Karpas-422 (cell line): ENCODE measurements at regions not wholly inside any gene's neighbourhood (a gene's known extent, or its start where the extent isn't known, plus 50 kb on each side); places are given as distances from the start of the nearest gene placed in this dataset.

ENCODE experiments used
- DNase-seq: peaks from one replicate; pipeline ENCODE4 v3.0.0-alpha.2; 2015
- H2AFZ ChIP-seq: fragments of 200-600 bp; sonication (generic); 2 replicates; pipeline ENCODE4 v1.6.1; 2014; ENCODE audit warnings: antibody characterized with exemption, low read length, mixed read lengths
- H3K27ac ChIP-seq: fragments of 200-600 bp; sonication (generic); 2 replicates; pipeline ENCODE4 v1.5.1; 2014; ENCODE audit warnings: mild to moderate bottlenecking, low read length, moderate library complexity
- H3K27me3 ChIP-seq: fragments of 200-600 bp; sonication (generic); 2 replicates; pipeline ENCODE4 v1.6.1; 2014; ENCODE audit warnings: low read length, mixed read lengths
- H3K36me3 ChIP-seq: fragments of 200-600 bp; sonication (generic); 2 replicates; pipeline ENCODE4 v1.6.1; 2014; ENCODE audit warnings: low read length, mixed read lengths; ENCODE audit not compliant: insufficient read depth
- H3K4me1 ChIP-seq: fragments of 200-600 bp; sonication (generic); 2 replicates; pipeline ENCODE4 v1.6.1; 2014; ENCODE audit warnings: mild to moderate bottlenecking, low read length, mixed read lengths
- H3K4me2 ChIP-seq: fragments of 200-600 bp; sonication (generic); 2 replicates; pipeline ENCODE4 v1.6.1; 2014; ENCODE audit warnings: low read length, low read depth, mild to moderate bottlenecking; ENCODE audit not compliant: poor library complexity, severe bottlenecking
- H3K4me3 ChIP-seq: fragments of 200-600 bp; sonication (generic); 2 replicates; pipeline ENCODE4 v1.5.1; 2014; ENCODE audit warnings: mild to moderate bottlenecking, antibody characterized with exemption, low read length, mixed read lengths
- H3K79me2 ChIP-seq: fragments of 200-600 bp; sonication (generic); 2 replicates; pipeline ENCODE4 v1.6.1; 2014; ENCODE audit warnings: mild to moderate bottlenecking, low read length, mixed read lengths
- H3K9ac ChIP-seq: fragments of 200-600 bp; sonication (generic); 2 replicates; pipeline ENCODE4 v1.6.0; 2014; ENCODE audit warnings: low read length
- H3K9me2 ChIP-seq: fragments of 200-600 bp; sonication (generic), shearing (Covaris generic); replicated peaks from 2 replicates; pipeline ENCODE4 v1.6.0; 2014; ENCODE audit warnings: mild to moderate bottlenecking, low read length, moderate library complexity; ENCODE audit not compliant: insufficient read depth
- H3K9me3 ChIP-seq: fragments of 300-700, 200-600 bp; sonication (generic); 2 replicates; pipeline ENCODE4 v1.6.1; 2014; ENCODE audit warnings: low read length, mixed read lengths
- H4K20me1 ChIP-seq: fragments of 200-600 bp; sonication (generic); 2 replicates; pipeline ENCODE4 v1.6.1; 2014; ENCODE audit warnings: mild to moderate bottlenecking, antibody characterized with exemption, low read length, low read depth; ENCODE audit not compliant: insufficient read depth

GRCh38 chr12:97939156-97939555, 476.6 kb downstream of the RMST start:
- no peaks in the 10 kb centered on the region for H3K4me1 ChIP-seq
- no peaks in the 10 kb centered on the region for H3K79me2 ChIP-seq
- no peaks in the 10 kb centered on the region for H3K27me3 ChIP-seq
- no peak overlapping the region for H3K27ac ChIP-seq
- no peak overlapping the region for H3K9ac ChIP-seq
- no peak overlapping the region for H2AFZ ChIP-seq
- H3K9me2 ChIP-seq, result no peaks in the 10 kb centered on the region
- no peak overlapping the region for H3K4me2 ChIP-seq
- DNase-seq, result no peak
- H3K36me3 ChIP-seq, result no peaks in the 10 kb centered on the region
- H3K4me3 ChIP-seq, result no peak overlapping the region
- H4K20me1 ChIP-seq, result no peaks in the 10 kb centered on the region
- H3K9me3 ChIP-seq, result no peaks in the 10 kb centered on the region

GRCh38 chr12:97940105-97940504, 477.5 kb downstream of the RMST start:
- DNase-seq, result no peak
- no peak overlapping the region for H3K9ac ChIP-seq
- H2AFZ ChIP-seq, result no peak overlapping the region
- H4K20me1 ChIP-seq, result no peaks in the 10 kb centered on the region
- H3K27me3 ChIP-seq, result no peaks in the 10 kb centered on the region
- H3K9me2 ChIP-seq, result no peaks in the 10 kb centered on the region
- no peak overlapping the region for H3K27ac ChIP-seq
- H3K4me3 ChIP-seq, result no peak overlapping the region
- no peaks in the 10 kb centered on the region for H3K79me2 ChIP-seq
- H3K36me3 ChIP-seq, result no peaks in the 10 kb centered on the region
- H3K4me2 ChIP-seq, result no peak overlapping the region
- H3K4me1 ChIP-seq, result no peaks in the 10 kb centered on the region
- no peaks in the 10 kb centered on the region for H3K9me3 ChIP-seq

GRCh38 chr12:97940629-97941028, 478.0 kb downstream of the RMST start:
- H3K4me1 ChIP-seq, result no peaks in the 10 kb centered on the region
- H3K9me2 ChIP-seq, result no peaks in the 10 kb centered on the region
- H4K20me1 ChIP-seq, result no peaks in the 10 kb centered on the region
- H3K9me3 ChIP-seq, result no peaks in the 10 kb centered on the region
- H2AFZ ChIP-seq, result no peak overlapping the region
- H3K4me3 ChIP-seq, result no peak overlapping the region
- no peak overlapping the region for H3K27ac ChIP-seq
- no peak for DNase-seq
- no peaks in the 10 kb centered on the region for H3K36me3 ChIP-seq
- H3K79me2 ChIP-seq, result no peaks in the 10 kb centered on the region
- no peak overlapping the region for H3K4me2 ChIP-seq
- no peaks in the 10 kb centered on the region for H3K27me3 ChIP-seq
- H3K9ac ChIP-seq, result no peak overlapping the region

DNA sequence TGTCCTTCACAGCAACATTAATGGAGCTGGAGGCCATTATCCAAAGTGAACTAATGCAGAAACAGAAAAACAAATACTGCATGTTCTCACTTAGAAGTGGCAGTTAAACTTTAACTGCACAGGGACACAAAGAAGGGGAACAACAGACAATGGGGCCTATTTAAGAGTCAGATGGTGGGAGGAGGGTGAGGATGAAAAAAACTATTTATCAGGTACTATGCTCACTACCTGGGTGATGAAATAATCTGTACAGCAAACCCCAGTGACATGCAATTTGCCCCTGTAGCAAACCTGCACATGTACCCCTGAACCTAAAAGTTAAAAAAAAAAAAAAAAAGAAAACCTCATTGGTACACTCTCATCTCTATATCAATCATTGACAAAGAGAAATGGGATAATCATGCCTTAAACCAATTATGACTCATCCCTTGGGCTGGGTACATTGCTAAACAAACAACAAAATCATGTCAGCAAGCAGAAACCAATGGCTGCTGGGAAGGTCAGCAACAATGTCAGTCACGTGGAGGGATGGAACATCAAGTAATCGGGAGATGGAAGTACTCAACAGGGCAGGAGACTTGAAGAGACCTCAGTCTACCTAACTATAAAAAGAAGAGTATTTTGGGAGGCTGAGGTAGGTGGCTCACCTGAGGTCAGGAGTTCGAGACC, 479.2 kb downstream of the RMST start:
- no peaks in the 10 kb centered on the region for H3K9me3 ChIP-seq
- no peak overlapping the region for H3K9ac ChIP-seq
- no peaks in the 10 kb centered on the region for H3K79me2 ChIP-seq
- no peaks in the 10 kb centered on the region for H3K27me3 ChIP-seq
- H3K4me2 ChIP-seq, result no peak overlapping the region
- no peak for DNase-seq
- no peaks in the 10 kb centered on the region for H4K20me1 ChIP-seq
- H3K4me1 ChIP-seq, result no peaks in the 10 kb centered on the region
- H2AFZ ChIP-seq, result no peak overlapping the region
- no peak overlapping the region for H3K4me3 ChIP-seq
- no peak overlapping the region for H3K27ac ChIP-seq
- no peaks in the 10 kb centered on the region for H3K36me3 ChIP-seq
- H3K9me2 ChIP-seq, result no peaks in the 10 kb centered on the region

DNA sequence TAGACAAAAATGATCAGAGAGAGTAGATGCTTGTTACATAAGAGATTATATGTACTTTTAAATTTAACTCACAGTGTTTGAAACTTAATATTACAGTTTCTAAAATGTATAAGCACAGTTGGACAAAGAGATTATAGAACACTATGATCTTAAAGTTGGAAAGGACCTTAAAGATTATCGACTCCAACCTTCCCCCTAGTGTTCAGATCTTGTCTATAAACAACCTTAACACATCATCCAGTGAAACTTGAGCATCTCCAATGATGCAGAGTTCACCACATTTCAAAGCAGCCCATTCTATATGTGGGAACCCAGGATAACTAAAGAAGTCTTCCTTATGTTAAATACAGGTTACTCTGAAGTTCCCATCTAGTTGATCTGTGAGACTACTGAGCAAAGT, 480.8 kb downstream of the RMST start:
- Histone ChIP-seq H3K4me2 (no peak overlapping the region), H4K20me1 (no peaks in the 10 kb centered on the region), H3K9ac (no peak overlapping the region), H3K4me3 (no peak overlapping the region), H3K79me2 (no peaks in the 10 kb centered on the region), H3K9me2 (no peaks in the 10 kb centered on the region), H3K4me1 (no peaks in the 10 kb centered on the region), H3K36me3 (no peaks in the 10 kb centered on the region), H3K27me3 (no peaks in the 10 kb centered on the region), H3K27ac (no peak overlapping the region), H2AFZ (no peak overlapping the region), H3K9me3 (no peaks in the 10 kb centered on the region)
- peak; percentile 44 for DNase-seq

GRCh38 chr12:97944576-97944975, 482.0 kb downstream of the RMST start:
- Histone ChIP-seq H3K27me3 (no peaks in the 10 kb centered on the region), H3K4me2 (no peak overlapping the region)
- no peak for DNase-seq

DNA sequence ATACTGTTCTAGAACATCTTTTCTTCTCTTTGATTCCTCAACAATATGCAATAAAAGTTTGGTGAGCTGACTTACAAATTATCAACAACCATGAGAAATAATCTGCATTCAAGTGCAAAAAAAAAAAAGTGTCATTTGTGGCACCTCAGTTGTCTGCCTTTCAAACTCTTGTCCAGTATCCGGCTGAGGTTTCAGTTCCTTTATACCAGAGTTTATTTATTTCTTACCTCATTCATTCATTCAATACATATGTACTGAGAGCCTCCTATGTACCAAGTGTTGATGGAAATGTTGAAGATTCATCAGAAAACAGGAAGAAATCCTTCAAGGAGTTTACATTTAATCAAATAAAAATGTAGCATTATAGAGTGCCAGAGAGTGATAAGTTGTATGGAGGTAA, 484.1 kb downstream of the RMST start:
- no peaks in the 10 kb centered on the region for H3K36me3 ChIP-seq
- no peaks in the 10 kb centered on the region for H3K27me3 ChIP-seq
- H3K9me2 ChIP-seq, result no peaks in the 10 kb centered on the region
- no peaks in the 10 kb centered on the region for H3K79me2 ChIP-seq
- H3K9ac ChIP-seq, result no peak overlapping the region
- H2AFZ ChIP-seq, result no peak overlapping the region
- H3K4me2 ChIP-seq, result no peak overlapping the region
- H4K20me1 ChIP-seq, result no peaks in the 10 kb centered on the region
- DNase-seq, result no peak
- H3K27ac ChIP-seq, result no peak overlapping the region
- H3K9me3 ChIP-seq, result no peaks in the 10 kb centered on the region
- no peak overlapping the region for H3K4me3 ChIP-seq
- H3K4me1 ChIP-seq, result no peaks in the 10 kb centered on the region

More at GRCh38 chr12:97944576-97944975, 482.0 kb downstream of the RMST start:
- Histone ChIP-seq H3K9me3 (no peaks in the 10 kb centered on the region), H3K27ac (no peak overlapping the region), H4K20me1 (no peaks in the 10 kb centered on the region), H3K9ac (no peak overlapping the region), H3K36me3 (no peaks in the 10 kb centered on the region), H3K79me2 (no peaks in the 10 kb centered on the region), H3K4me3 (no peak overlapping the region), H3K4me1 (no peaks in the 10 kb centered on the region), H2AFZ (no peak overlapping the region), H3K9me2 (no peaks in the 10 kb centered on the region)

DNA sequence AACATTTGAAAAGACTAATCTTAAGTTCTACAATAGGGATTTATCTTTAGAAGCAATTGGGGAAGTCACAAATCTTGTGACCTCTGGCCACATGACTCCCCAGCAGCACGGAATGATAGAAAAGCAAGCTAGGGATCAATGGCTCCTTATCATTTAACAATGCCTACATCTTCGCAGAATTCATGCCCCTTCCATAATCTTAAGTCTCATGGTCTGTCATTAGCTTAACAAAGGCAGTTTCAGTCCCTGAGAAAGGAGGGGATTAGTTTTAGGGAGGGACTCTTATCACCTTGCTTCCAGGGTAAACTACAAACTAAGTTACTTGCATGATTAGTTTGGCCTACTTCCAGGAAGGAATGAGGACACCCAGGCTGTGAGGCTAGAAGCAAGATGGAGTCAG, 486.0 kb downstream of the RMST start:
- no peak for DNase-seq
- no peaks in the 10 kb centered on the region for H3K79me2 ChIP-seq

More for the DNA sequence above, 486.0 kb downstream of the RMST start:
- no peak overlapping the region for H3K4me2 ChIP-seq
- H3K36me3 ChIP-seq, result no peaks in the 10 kb centered on the region
- H3K4me1 ChIP-seq, result no peaks in the 10 kb centered on the region
- no peak overlapping the region for H3K4me3 ChIP-seq
- no peaks in the 10 kb centered on the region for H3K9me2 ChIP-seq
- H4K20me1 ChIP-seq, result no peaks in the 10 kb centered on the region
- no peak overlapping the region for H2AFZ ChIP-seq
- no peak overlapping the region for H3K27ac ChIP-seq
- no peaks in the 10 kb centered on the region for H3K27me3 ChIP-seq
- H3K9ac ChIP-seq, result no peak overlapping the region
- H3K9me3 ChIP-seq, result no peaks in the 10 kb centered on the region
